ENCODE measurements at regions not wholly inside any gene's neighbourhood (a gene's known extent, or its start where the extent isn't known, plus 50 kb on each side); places are given as distances from the start of the nearest gene placed in this dataset.

- Histone ChIP-seq H3K36me3 (ENCODE audit: control insufficient read depth in 2 of 2, insufficient read depth in 2 of 2, low read length in 1 of 2) (no peaks in the 10 kb centered on the region), H2AFZ (ENCODE audit: control insufficient read depth, low read depth, low read length) (no peak overlapping the region), H3K27ac (ENCODE audit: control insufficient read depth, insufficient read depth) (no peak overlapping the region), H3K27me3 (replicated peaks in 1 of 2; ENCODE audit: control insufficient read depth in 2 of 2, insufficient read depth in 2 of 2, low read length in 1 of 2) (no peaks in the 10 kb centered on the region), H3K4me1 (ENCODE audit: control insufficient read depth, insufficient read depth, low read length) (no peaks in the 10 kb centered on the region), H3K4me3 (no peak overlapping the region), H3K9me3 (replicated peaks; ENCODE audit: control insufficient read depth, insufficient read depth, low read length) (no peaks in the 10 kb centered on the region), H3K9ac (ENCODE audit: control insufficient read depth, insufficient read depth, low read length) (no peak overlapping the region), H3K4me2 (ENCODE audit: control insufficient read depth, insufficient read depth) (no peak overlapping the region), H3K79me2 (ENCODE audit: control insufficient read depth, insufficient read depth, low read length) (no peaks in the 10 kb centered on the region), H4K20me1 (ENCODE audit: control insufficient read depth, insufficient read depth) (no peaks in the 10 kb centered on the region)
- SMC1A ChIA-PET (ENCODE audit: uncharacterized antibody, unreplicated experiment): no interaction called here
- TF ChIP-seq CHD1 (IDR thresholded peaks at IDR 0.05; ENCODE audit: low read depth, low read length): no peak
- TF ChIP-seq FOS (IDR thresholded peaks at IDR 0.05; ENCODE audit: borderline replicate concordance, extremely low read depth, insufficient read length): no peak
- no peak for TF ChIP-seq ATF3 (IDR thresholded peaks at IDR 0.05; ENCODE audit: borderline replicate concordance, extremely low read depth, low read depth, low read length)
- TF ChIP-seq ZNF217 (IDR thresholded peaks at IDR 0.05): no peak
- no peak for TF ChIP-seq RAD51 (IDR thresholded peaks at IDR 0.05)
- TF ChIP-seq, protein P1, sequence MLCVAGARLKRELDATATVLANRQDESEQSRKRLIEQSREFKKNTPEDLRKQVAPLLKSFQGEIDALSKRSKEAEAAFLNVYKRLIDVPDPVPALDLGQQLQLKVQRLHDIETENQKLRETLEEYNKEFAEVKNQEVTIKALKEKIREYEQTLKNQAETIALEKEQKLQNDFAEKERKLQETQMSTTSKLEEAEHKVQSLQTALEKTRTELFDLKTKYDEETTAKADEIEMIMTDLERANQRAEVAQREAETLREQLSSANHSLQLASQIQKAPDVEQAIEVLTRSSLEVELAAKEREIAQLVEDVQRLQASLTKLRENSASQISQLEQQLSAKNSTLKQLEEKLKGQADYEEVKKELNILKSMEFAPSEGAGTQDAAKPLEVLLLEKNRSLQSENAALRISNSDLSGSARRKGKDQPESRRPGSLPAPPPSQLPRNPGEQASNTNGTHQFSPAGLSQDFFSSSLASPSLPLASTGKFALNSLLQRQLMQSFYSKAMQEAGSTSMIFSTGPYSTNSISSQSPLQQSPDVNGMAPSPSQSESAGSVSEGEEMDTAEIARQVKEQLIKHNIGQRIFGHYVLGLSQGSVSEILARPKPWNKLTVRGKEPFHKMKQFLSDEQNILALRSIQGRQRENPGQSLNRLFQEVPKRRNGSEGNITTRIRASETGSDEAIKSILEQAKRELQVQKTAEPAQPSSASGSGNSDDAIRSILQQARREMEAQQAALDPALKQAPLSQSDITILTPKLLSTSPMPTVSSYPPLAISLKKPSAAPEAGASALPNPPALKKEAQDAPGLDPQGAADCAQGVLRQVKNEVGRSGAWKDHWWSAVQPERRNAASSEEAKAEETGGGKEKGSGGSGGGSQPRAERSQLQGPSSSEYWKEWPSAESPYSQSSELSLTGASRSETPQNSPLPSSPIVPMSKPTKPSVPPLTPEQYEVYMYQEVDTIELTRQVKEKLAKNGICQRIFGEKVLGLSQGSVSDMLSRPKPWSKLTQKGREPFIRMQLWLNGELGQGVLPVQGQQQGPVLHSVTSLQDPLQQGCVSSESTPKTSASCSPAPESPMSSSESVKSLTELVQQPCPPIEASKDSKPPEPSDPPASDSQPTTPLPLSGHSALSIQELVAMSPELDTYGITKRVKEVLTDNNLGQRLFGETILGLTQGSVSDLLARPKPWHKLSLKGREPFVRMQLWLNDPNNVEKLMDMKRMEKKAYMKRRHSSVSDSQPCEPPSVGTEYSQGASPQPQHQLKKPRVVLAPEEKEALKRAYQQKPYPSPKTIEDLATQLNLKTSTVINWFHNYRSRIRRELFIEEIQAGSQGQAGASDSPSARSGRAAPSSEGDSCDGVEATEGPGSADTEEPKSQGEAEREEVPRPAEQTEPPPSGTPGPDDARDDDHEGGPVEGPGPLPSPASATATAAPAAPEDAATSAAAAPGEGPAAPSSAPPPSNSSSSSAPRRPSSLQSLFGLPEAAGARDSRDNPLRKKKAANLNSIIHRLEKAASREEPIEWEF (IDR thresholded peaks at IDR 0.05; ENCODE audit: insufficient replicate concordance, low read depth, low read length): no peak
- DNase-seq (ENCODE audit: low read depth, low spot score) (no peak), FAIRE-seq (no peak), ATAC-seq (no peak)
- RAD21 ChIA-PET (ENCODE audit: unreplicated experiment): no interaction called here
- POLR2A ChIA-PET: no interaction called here
- in situ Hi-C loops (cut with MboI): no loop called here
- 5% methylated on average over 3 of the region's 3 CpGs for WGBS (ENCODE audit: insufficient coverage, insufficient replicate concordance, low lambda C conversion rate, missing lambda C conversion rate)
- CTCF ChIA-PET: no interaction called here
- no TSS peak for BruUV-seq (replicated peaks)
- intact Hi-C loops (cut with micrococcal nuclease; ENCODE audit: unreplicated experiment): no loop called here
These were observed 1184.7 kb upstream of the TENM4 start for GRCh38 chr11:80625563-80625962.
